Smooth muscle cell (in vitro differentiated cells): ENCODE measurements at regions not wholly inside any gene's neighbourhood (a gene's known extent, or its start where the extent isn't known, plus 50 kb on each side); places are given as distances from the start of the nearest gene placed in this dataset.

Experiments
- DNase-seq: peaks from one replicate; lab custom pipeline; 2025; ENCODE audit not compliant: unreplicated experiment; lab: John Stamatoyannopoulos, UW
- H2AFZ ChIP-seq: fragments of 200-600 bp; sonication (generic); 2 replicates; pipeline ENCODE4 v1.6.0; 2016; ENCODE audit warnings: antibody characterized with exemption, low read depth, mild to moderate bottlenecking
- H3F3A ChIP-seq: fragments of 200-600 bp; sonication (generic); 2 replicates; pipeline ENCODE4 v1.6.0; 2017; ENCODE audit warnings: antibody characterized with exemption, low read depth
- H3K27ac ChIP-seq: fragments of 200-600 bp; sonication (generic); 2 replicates; pipeline ENCODE4 v1.5.1; 2016; ENCODE audit warnings: low read depth, mild to moderate bottlenecking
- H3K27me3 ChIP-seq: fragments of 200-600 bp; sonication (generic); 2 replicates; pipeline ENCODE4 v1.6.1; 2016; ENCODE audit warnings: low read depth, mild to moderate bottlenecking
- H3K36me3 ChIP-seq: fragments of 200-600 bp; sonication (generic); 2 replicates; pipeline ENCODE4 v1.5.1; 2016; ENCODE audit warnings: low read depth
- H3K4me1 ChIP-seq: fragments of 200-600 bp; sonication (generic); 2 replicates; pipeline ENCODE4 v1.5.1; 2016; ENCODE audit warnings: low read depth
- H3K4me2 ChIP-seq: fragments of 200-600 bp; sonication (generic); 2 replicates; pipeline ENCODE4 v1.6.0; 2016; ENCODE audit warnings: mild to moderate bottlenecking
- H3K4me3 ChIP-seq: fragments of 200-600 bp; sonication (generic); 2 replicates; pipeline ENCODE4 v1.5.1; 2016; ENCODE audit warnings: mild to moderate bottlenecking
- H3K79me2 ChIP-seq: fragments of 200-600 bp; sonication (generic); 2 replicates; pipeline ENCODE4 v1.6.0; 2016; ENCODE audit warnings: low read depth, mild to moderate bottlenecking
- H3K9ac ChIP-seq: fragments of 200-600 bp; sonication (generic); 2 replicates; pipeline ENCODE4 v1.6.0; 2016; ENCODE audit warnings: low read depth
- H3K9me3 ChIP-seq: fragments of 200-600 bp; sonication (generic); replicated peaks from 2 replicates; pipeline ENCODE4 v1.5.1; 2016; ENCODE audit warnings: low read depth
- H4K20me1 ChIP-seq: fragments of 200-600 bp; sonication (generic); 2 replicates; pipeline ENCODE4 v1.6.0; 2016; ENCODE audit warnings: low read depth
- CTCF ChIP-seq: fragments of 200-600 bp; sonication (generic); IDR thresholded peaks from 2 replicates; pipeline ENCODE4 v1.5.1; 2017; ENCODE audit warnings: borderline replicate concordance, mild to moderate bottlenecking, antibody characterized with exemption; ENCODE audit not compliant: insufficient read depth, poor library complexity, severe bottlenecking
- WGBS: methylation state at CpG from one replicate; pipeline ENCODE4 v1.1.7; 2016; ENCODE audit warnings: low lambda C conversion rate; 5-methylcytosine and 5-hydroxymethylcytosine counted together

GRCh38 chr2:182625814-182626213 is 90.2 kb upstream of the DNAJC10 start:
- Histone ChIP-seq H3K27me3 (peaks cover 8% of the 10 kb centered on the region), H4K20me1 (no peaks in the 10 kb centered on the region), H2AFZ (no peak overlapping the region), H3K4me1 (peaks cover 6% of the 10 kb centered on the region), H3K9ac (no peak overlapping the region), H3K4me2 (no peak overlapping the region), H3K4me3 (no peak overlapping the region), H3K27ac (no peak overlapping the region), H3K79me2 (no peaks in the 10 kb centered on the region), H3K36me3 (no peaks in the 10 kb centered on the region), H3F3A (no peaks in the 10 kb centered on the region), H3K9me3 (no peaks in the 10 kb centered on the region)
- 58% methylated on average over 1 of the region's 1 CpG for WGBS
- no peak for DNase-seq
- TF ChIP-seq CTCF, result no peak

GRCh38 chr2:182628916-182629315 is 87.1 kb upstream of the DNAJC10 start:
- Histone ChIP-seq H3K9ac (no peak overlapping the region), H3K4me3 (no peak overlapping the region), H4K20me1 (no peaks in the 10 kb centered on the region), H3K4me2 (no peak overlapping the region), H2AFZ (no peak overlapping the region), H3K79me2 (no peaks in the 10 kb centered on the region), H3K27ac (no peak overlapping the region), H3K9me3 (no peaks in the 10 kb centered on the region), H3K36me3 (no peaks in the 10 kb centered on the region), H3K27me3 (peaks cover 8% of the 10 kb centered on the region), H3F3A (no peaks in the 10 kb centered on the region), H3K4me1 (peaks cover 10% of the 10 kb centered on the region)
- no peak for TF ChIP-seq CTCF
- no peak for DNase-seq
- 88% methylated on average over 3 of the region's 3 CpGs for WGBS

- H3K9ac ChIP-seq, result no peak overlapping the region
- H3K27ac ChIP-seq, result no peak overlapping the region
- 86% methylated on average over 1 of the region's 1 CpG for WGBS
- H3K79me2 ChIP-seq, result no peaks in the 10 kb centered on the region
- H2AFZ ChIP-seq, result no peak overlapping the region
- H3K4me1 ChIP-seq, result peaks cover 10% of the 10 kb centered on the region
- no peak for TF ChIP-seq CTCF
- H3K9me3 ChIP-seq, result no peaks in the 10 kb centered on the region
- peaks cover 8% of the 10 kb centered on the region for H3K27me3 ChIP-seq
- no peak overlapping the region for H3K4me2 ChIP-seq
- H3K4me3 ChIP-seq, result no peak overlapping the region
- no peaks in the 10 kb centered on the region for H4K20me1 ChIP-seq
- no peaks in the 10 kb centered on the region for H3F3A ChIP-seq
- no peak for DNase-seq
- H3K36me3 ChIP-seq, result no peaks in the 10 kb centered on the region
Measured at GRCh38 chr2:182630207-182630606, 85.8 kb upstream of the DNAJC10 start.

GRCh38 chr2:182631299-182631698 is 84.8 kb upstream of the DNAJC10 start:
- Histone ChIP-seq H3F3A (no peaks in the 10 kb centered on the region), H3K9me3 (no peaks in the 10 kb centered on the region), H4K20me1 (no peaks in the 10 kb centered on the region), H3K27ac (no peak overlapping the region), H3K79me2 (no peaks in the 10 kb centered on the region), H3K27me3 (peaks cover 8% of the 10 kb centered on the region), H3K36me3 (no peaks in the 10 kb centered on the region), H2AFZ (no peak overlapping the region), H3K4me1 (peaks cover 10% of the 10 kb centered on the region), H3K4me3 (no peak overlapping the region), H3K4me2 (no peak overlapping the region), H3K9ac (no peak overlapping the region)
- no peak for DNase-seq
- TF ChIP-seq CTCF, result no peak
- 58% methylated on average over 3 of the region's 3 CpGs for WGBS
